Keratinocyte (primary cell): ENCODE measurements at regions not wholly inside any gene's neighbourhood (a gene's known extent, or its start where the extent isn't known, plus 50 kb on each side); places are given as distances from the start of the nearest gene placed in this dataset.
A peak's percentile ranks its signal among the peaks of the same experiment; 100 is the strongest.

Experiments
- DNase-seq: peaks from one replicate; pipeline ENCODE4 v3.0.0-alpha.2; 2011; ENCODE audit warnings: low read depth, missing footprints, low spot score
- FAIRE-seq: peaks from 2 replicates; lab custom pipeline; 2011; peaks lifted over from hg19 to GRCh38; lab: Jason Lieb, UNC
- H2AFZ ChIP-seq: 2 replicates; pipeline ENCODE4 v1.6.0; 2012; ENCODE audit warnings: low read length, control low read depth, inconsistent platforms; ENCODE audit not compliant: control insufficient read depth
- H3K27ac ChIP-seq: 2 replicates; pipeline ENCODE4 v1.5.1; 2011; ENCODE audit warnings: low read length; ENCODE audit not compliant: control insufficient read depth, insufficient read depth
- H3K27me3 ChIP-seq: 3 replicates; pipeline ENCODE4 v1.6.0; 2011; ENCODE audit warnings: low read length; ENCODE audit not compliant: control insufficient read depth, insufficient read depth; ENCODE audit errors: extremely low read depth
- H3K36me3 ChIP-seq, 2 experiments: 2 replicates in 1 of 2; 3 replicates in 1 of 2; pipeline ENCODE4 v1.5.1; 2011; ENCODE audit warnings: low read length in 2 of 2, mild to moderate bottlenecking in 1 of 2; ENCODE audit not compliant: control insufficient read depth in 2 of 2, insufficient read depth in 2 of 2; ENCODE audit errors: extremely low read depth in 1 of 2
- H3K4me1 ChIP-seq: 3 replicates; pipeline ENCODE4 v1.5.1; 2011; ENCODE audit warnings: low read length; ENCODE audit not compliant: control insufficient read depth, insufficient read depth; ENCODE audit errors: extremely low read depth
- H3K4me2 ChIP-seq: 3 replicates; pipeline ENCODE4 v1.6.0; 2011; ENCODE audit warnings: low read depth, low read length; ENCODE audit not compliant: control insufficient read depth, insufficient read depth; ENCODE audit errors: extremely low read depth
- H3K4me3 ChIP-seq, 3 experiments: fragments of 200-600 bp in 1 of 3; sonication (generic) in 1 of 3; 2 replicates in 2 of 3; 3 replicates in 1 of 3; pipeline ENCODE4 v1.5.1; 2011 to 2016; ENCODE audit warnings: low read length in 3 of 3, mild to moderate bottlenecking in 3 of 3, control low read depth in 2 of 3, inconsistent platforms in 1 of 3, low read depth in 1 of 3, mixed read lengths in 1 of 3, mixed run types in 1 of 3, moderate library complexity in 1 of 3; ENCODE audit not compliant: control insufficient read depth in 2 of 3, insufficient read depth in 2 of 3; ENCODE audit errors: extremely low read depth in 1 of 3
- H3K79me2 ChIP-seq: 2 replicates; pipeline ENCODE4 v1.6.0; 2012; ENCODE audit warnings: low read length; ENCODE audit not compliant: control insufficient read depth, insufficient read depth
- H3K9ac ChIP-seq: 3 replicates; pipeline ENCODE4 v1.6.0; 2011; ENCODE audit warnings: low read length; ENCODE audit not compliant: control insufficient read depth, insufficient read depth; ENCODE audit errors: extremely low read depth
- H3K9me1 ChIP-seq: 3 replicates; pipeline ENCODE4 v1.6.0; 2011; ENCODE audit warnings: low read length; ENCODE audit not compliant: control insufficient read depth, insufficient read depth; ENCODE audit errors: extremely low read depth
- H3K9me3 ChIP-seq: 2 replicates; pipeline ENCODE4 v1.5.1; 2012; ENCODE audit warnings: low read depth, low read length; ENCODE audit not compliant: control insufficient read depth
- H4K20me1 ChIP-seq: 3 replicates; pipeline ENCODE4 v1.6.0; 2011; ENCODE audit warnings: low read length; ENCODE audit not compliant: control insufficient read depth, insufficient read depth; ENCODE audit errors: extremely low read depth
- EZH2 ChIP-seq: IDR thresholded peaks from one replicate; pipeline ENCODE4 v1.6.1; 2012; ENCODE audit warnings: inconsistent platforms, mild to moderate bottlenecking, low read length, moderate library complexity
- dilution Hi-C: fragments of 300-500 bp; cut with MboI; formaldehyde crosslinking; loops from one replicate; pipeline ENCODE4 v1.7.0; 2020; ENCODE audit warnings: low sequenced_read_pairs; ENCODE audit not compliant: extremely low pct_ligation_motif_present
- TF ChIP-seq, protein P1 (sequence below), 3 experiments: IDR thresholded peaks in 1 of 3; conservative IDR thresholded peaks in 1 of 3; optimal IDR thresholded peaks in 1 of 3; 2 replicates in 2 of 3; 3 replicates in 1 of 3; pipeline versions ENCODE3 to v1.5.1; 2011; ENCODE audit warnings: low read length in 3 of 3, mild to moderate bottlenecking in 3 of 3, moderate library complexity in 2 of 3, control low read depth in 1 of 3, inconsistent platforms in 1 of 3; ENCODE audit not compliant: insufficient read depth in 2 of 3; ENCODE audit errors: extremely low read depth in 1 of 3

- no peaks in the 10 kb centered on the region for H3K79me2 ChIP-seq
- TF ChIP-seq EZH2, result no peak
- TF ChIP-seq, protein P1, sequence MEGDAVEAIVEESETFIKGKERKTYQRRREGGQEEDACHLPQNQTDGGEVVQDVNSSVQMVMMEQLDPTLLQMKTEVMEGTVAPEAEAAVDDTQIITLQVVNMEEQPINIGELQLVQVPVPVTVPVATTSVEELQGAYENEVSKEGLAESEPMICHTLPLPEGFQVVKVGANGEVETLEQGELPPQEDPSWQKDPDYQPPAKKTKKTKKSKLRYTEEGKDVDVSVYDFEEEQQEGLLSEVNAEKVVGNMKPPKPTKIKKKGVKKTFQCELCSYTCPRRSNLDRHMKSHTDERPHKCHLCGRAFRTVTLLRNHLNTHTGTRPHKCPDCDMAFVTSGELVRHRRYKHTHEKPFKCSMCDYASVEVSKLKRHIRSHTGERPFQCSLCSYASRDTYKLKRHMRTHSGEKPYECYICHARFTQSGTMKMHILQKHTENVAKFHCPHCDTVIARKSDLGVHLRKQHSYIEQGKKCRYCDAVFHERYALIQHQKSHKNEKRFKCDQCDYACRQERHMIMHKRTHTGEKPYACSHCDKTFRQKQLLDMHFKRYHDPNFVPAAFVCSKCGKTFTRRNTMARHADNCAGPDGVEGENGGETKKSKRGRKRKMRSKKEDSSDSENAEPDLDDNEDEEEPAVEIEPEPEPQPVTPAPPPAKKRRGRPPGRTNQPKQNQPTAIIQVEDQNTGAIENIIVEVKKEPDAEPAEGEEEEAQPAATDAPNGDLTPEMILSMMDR (optimal IDR thresholded peaks at IDR 0.05 in 1 of 3, IDR thresholded peaks at IDR 0.05 in 1 of 3, conservative IDR thresholded peaks at IDR 0.05 in 1 of 3; ENCODE audit: extremely low read depth in 1 of 3, insufficient read depth in 2 of 3, low read length in 3 of 3), result no peak
- FAIRE-seq, result peak; percentile 32
Measured at GRCh38 chr18:51525453-51526225, 328.2 kb upstream of the MEX3C start.

GRCh38 chr18:51527826-51528225, 330.3 kb upstream of the MEX3C start:
- Histone ChIP-seq H3K4me1 (peaks cover 51% of the 10 kb centered on the region), H3K9me1 (no peaks in the 10 kb centered on the region), H3K79me2 (no peaks in the 10 kb centered on the region), H3K4me3 (no peak overlapping the region), H3K4me2 (no peak overlapping the region), H2AFZ (no peak overlapping the region), H3K9ac (no peak overlapping the region), H3K36me3 (no peaks in the 10 kb centered on the region), H3K27ac (peak overlapping the region; percentile 52), H3K27me3 (no peaks in the 10 kb centered on the region), H4K20me1 (no peaks in the 10 kb centered on the region), H3K9me3 (no peaks in the 10 kb centered on the region)
- no peak for TF ChIP-seq EZH2
- TF ChIP-seq, protein P1 (optimal IDR thresholded peaks at IDR 0.05 in 1 of 3, IDR thresholded peaks at IDR 0.05 in 1 of 3, conservative IDR thresholded peaks at IDR 0.05 in 1 of 3; ENCODE audit: extremely low read depth in 1 of 3, insufficient read depth in 2 of 3, low read length in 3 of 3), result no peak
- FAIRE-seq (peak; percentile 43), DNase-seq (no peak)
- dilution Hi-C loops, result no loop called here

More at GRCh38 chr18:51525453-51526225, 328.2 kb upstream of the MEX3C start:
- Histone ChIP-seq H3K9ac (no peak overlapping the region), H3K27me3 (no peaks in the 10 kb centered on the region), H3K27ac (no peak overlapping the region), H3K9me3 (no peaks in the 10 kb centered on the region), H4K20me1 (no peaks in the 10 kb centered on the region), H3K4me1 (peaks cover 60% of the 10 kb centered on the region), H2AFZ (no peak overlapping the region), H3K9me1 (no peaks in the 10 kb centered on the region), H3K36me3 (no peaks in the 10 kb centered on the region), H3K4me2 (no peak overlapping the region), H3K4me3 (no peak overlapping the region)
- DNase-seq, result no peak
- dilution Hi-C loops, result no loop called here
